Muscle of back (tissue), 3 donors: ENCODE measurements at regions not wholly inside any gene's neighbourhood (a gene's known extent, or its start where the extent isn't known, plus 50 kb on each side); places are given as distances from the start of the nearest gene placed in this dataset.
A peak's percentile ranks its signal among the peaks of the same experiment; 100 is the strongest.
"Not testable (repeated sequence)": the region's sequence is repeated elsewhere in the genome, so short reads cannot be mapped to it uniquely, and the experiment has no call there.

Source experiments
- DNase-seq, 3 donors: peaks; one replicate each; pipeline versions ENCODE4 v3.0.0 to v3.0.0-alpha.2; 2013

- DNase-seq, result peak; percentile 82 to 92 (median 82)
These were observed 74.3 kb upstream of the GUCY1A1 start for GRCh38 chr4:155592179-155592937.

- peak in 1 of 3 donors; percentile 41 for DNase-seq
These were observed 74.9 kb upstream of the GUCY1A1 start for GRCh38 chr4:155591738-155592143.

GRCh38 chr4:155590796-155591585, 75.7 kb upstream of the GUCY1A1 start:
- DNase-seq, result peak in 1 of 3 donors; percentile 54

- DNase-seq, result no peak
These were observed 78.2 kb upstream of the GUCY1A1 start for GRCh38 chr4:155588437-155588836.

- no peak for DNase-seq
These were observed 78.9 kb upstream of the GUCY1A1 start for GRCh38 chr4:155587766-155588165.

DNA sequence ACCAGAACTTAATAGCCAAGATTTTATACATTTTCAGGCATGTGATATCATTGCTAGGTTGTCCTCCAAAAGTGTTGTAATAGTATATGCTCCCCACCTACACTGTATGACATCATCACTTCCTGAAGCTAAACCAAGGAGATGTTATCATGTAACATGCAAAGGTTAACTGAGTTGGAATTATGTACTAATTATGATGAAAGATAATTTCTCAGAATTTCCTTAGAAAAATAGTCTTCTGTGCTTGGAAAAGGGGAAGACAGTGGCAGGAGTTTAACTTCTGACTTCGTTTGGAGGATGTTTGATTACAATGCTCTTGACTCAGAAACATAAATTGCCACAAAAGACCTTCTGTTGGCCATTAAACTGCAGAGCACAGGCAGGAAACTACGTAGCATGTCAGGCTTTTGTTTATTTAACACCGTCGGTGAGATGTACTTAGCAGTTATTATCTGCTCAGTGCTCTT, 83.6 kb upstream of the GUCY1A1 start:
- DNase-seq, result peak in 1 of 3 donors; percentile 47

- DNase-seq, result no peak
These were observed 84.6 kb upstream of the GUCY1A1 start for GRCh38 chr4:155582041-155582440.

DNA sequence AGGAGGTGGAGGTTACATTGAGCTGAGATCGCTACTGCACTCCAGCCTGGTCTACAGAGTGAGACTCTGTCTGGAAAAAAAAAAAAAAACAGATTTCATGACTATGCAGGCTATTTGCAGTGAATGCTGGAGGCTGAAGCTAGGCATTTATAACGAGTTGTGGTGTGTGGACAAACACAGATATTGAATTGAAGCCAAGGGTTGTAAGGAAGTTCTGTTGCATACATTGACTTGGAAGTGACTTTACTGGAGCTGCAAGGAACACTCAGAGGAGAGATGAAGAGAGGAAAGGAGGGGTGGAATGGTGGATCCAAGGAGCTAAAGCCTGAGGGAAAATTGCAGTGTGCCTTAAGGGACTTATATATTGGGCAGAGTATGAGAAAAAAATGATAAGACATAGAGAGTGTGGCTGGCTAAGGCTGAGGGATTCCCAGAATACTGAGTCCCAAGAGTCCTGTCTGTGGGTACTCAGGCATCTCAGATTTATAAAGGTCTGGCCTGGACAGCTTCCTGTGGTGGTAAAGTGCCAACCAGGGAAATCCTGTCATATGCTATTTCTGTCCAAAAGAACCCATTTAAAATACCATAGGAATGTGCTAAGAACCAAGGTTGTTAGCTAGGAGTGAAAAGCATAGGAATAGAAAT, 87.8 kb upstream of the GUCY1A1 start:
- no peak for DNase-seq

DNA sequence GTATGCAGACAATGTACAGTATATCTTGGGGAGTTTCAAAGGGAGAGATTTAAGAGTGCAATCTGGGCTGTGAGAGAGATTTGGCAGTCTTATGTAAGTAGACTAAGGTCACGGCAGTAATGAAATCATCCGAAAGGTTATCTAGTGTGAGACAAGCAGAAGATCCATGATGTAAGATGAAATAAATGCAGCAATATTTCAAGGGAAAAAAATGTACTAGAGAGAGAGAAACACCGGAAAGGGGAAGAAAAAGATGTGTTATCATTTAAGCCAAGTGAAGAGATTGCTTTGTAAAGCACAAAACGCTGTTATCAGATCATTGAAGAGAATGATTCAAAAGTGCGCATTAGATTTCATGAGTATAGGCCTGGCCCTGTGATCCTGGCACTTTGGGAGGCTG, 88.4 kb upstream of the GUCY1A1 start:
- DNase-seq, result peak in 1 of 3 donors; percentile 53

GRCh38 chr4:155574329-155574728, 92.3 kb upstream of the GUCY1A1 start:
- DNase-seq, result not testable (repeated sequence)

- no peak for DNase-seq
These were observed 93.5 kb upstream of the GUCY1A1 start for GRCh38 chr4:155573126-155573525.

DNA sequence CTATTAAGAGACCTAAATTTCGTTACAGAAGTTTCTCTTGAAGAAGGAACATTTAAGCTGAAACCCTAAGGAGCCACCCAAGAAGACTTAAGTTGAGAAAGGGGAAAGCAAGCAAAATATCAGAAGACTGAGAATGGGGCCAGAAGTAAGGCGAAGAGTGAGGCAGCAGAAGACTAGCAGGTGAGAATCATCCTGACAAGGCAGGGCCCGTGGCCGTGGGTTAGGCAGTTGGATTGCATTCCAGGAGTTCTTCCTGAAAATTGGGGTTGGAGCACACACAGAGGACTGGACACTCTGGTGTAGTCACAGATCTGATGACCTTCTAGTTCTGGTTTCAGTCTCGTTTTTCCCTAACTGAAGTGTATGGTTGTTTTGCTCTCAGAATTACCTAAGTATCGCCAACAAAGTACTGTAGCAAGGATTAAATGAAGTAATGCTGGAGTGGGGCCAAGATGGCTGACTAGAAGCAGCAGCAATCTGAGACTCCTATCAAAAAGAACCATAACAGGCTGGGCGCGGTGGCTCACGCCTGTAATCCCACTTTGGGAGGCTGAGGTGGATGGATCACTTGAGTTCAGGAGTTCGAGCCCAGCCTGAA, 94.4 kb upstream of the GUCY1A1 start:
- no peak for DNase-seq

DNA sequence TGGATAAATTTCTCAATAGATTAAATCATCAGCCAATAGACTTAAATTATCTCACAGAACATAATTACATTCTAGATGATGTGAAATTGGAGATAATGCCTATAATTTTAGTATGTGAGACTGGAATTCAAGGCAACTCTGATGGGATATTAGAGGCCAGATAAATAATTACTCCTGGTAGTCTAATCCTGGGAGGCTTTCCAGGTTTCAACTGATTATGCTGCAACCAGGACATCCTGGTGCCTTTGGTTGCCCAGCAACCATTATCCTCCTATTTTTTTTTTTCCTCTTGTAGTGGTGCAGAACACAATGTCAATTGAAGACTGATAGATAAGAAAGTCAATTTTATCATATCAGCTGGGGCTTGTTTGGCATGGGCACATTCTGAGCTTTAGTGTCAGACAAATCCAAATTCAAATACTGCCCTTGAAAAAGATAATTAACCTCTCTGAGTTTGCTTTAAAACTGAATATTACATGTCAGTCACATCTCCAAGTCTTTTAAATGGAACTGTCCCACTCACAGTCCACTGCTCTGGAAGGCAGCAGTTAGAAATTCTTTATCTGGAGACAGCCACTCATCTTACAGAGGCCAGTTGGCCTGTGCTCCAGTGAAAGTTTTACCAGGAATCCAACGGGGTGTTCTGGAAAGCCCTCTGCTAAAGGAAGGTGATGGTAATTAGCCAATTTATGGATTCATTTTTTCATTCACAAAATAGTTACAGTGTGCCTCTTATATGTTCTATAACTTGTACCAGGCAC, 95.3 kb upstream of the GUCY1A1 start:
- DNase-seq, result no peak

DNA sequence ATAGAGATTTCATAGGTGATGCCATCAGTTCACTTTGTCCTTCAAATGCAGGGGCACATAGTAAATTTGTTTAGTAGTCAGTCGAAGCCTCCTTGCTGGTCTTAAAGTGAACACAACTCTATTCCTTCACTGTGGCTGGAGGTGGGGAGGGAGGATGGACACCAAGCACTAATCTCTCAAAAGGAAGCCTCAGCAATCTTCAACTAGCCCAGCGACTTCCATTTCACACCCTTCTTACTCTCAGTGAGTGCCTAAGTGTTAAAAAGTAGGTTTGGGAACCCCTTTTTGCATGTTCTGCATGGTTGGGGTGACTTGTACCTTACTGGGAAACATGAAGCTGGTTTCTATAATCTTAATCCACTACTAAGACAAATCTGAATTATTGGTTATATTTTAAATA, 96.0 kb upstream of the GUCY1A1 start:
- DNase-seq, result no peak

DNA sequence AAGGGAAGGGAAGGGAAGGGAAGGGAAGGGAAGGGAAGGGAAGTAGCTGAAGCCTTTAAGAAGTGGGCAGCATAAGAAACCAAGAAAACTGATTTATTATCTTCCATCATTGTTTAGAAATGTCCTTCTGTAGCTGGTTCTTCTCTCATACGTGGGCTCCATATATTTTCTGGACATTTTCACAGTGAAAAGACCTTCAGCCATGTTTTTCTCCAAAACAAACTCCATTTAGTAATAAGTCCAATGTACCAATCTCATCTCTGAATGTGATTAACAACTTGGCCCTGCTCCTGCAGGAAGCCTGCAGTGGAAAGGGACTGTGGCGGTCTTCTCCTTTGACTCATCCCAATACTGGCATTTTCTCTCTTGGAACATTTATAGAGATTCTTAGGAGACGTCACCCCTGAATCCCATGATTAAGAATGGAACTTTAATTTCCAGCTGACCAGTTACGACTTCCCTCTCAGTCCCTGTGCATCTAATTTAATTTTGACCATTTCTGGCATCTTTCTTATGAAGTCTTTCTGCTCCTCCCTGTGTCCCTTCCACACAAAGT, 96.6 kb upstream of the GUCY1A1 start:
- DNase-seq, result no peak

DNA sequence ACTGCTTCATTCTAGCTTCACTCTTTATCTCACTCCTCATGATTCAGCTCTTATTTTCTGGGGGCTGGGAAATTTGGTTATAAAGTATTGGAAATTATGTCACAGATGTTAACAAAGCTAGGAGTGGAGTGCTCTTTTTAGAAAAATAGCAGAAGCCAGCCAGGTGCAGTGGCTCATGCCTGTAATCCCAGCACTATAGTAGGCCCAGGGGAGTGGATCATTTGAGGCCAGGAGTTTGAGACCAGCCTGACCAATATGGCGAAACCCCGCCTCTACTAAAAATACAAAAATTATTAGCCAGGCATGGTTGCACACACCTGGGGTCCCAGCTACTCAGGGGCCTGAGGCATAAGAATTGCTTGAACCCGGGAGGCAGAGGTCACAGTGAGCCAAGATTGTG, 97.2 kb upstream of the GUCY1A1 start:
- DNase-seq, result no peak

GRCh38 chr4:155568641-155569220, 97.9 kb upstream of the GUCY1A1 start:
- DNase-seq, result no peak

DNA sequence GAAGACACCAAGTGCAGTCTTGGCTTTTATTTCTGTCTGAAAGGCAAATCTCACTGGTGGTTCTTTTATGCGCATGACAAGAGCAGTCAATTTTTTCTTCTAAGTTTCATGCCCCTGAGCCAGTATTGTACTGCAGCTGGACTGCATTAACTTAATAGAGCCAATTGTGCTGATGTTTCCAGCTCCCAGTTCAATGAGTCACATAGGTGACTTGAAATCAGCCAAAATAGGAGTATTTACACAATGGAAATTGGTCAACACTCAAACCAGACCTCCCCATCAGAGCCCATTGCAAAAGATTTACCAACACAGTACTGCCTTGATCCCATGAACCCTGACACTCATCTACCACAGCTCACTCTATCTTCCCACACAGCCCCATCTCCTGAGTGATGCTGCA, 100.3 kb upstream of the GUCY1A1 start:
- DNase-seq, result peak; percentile 45 to 76 (median 54)

DNA sequence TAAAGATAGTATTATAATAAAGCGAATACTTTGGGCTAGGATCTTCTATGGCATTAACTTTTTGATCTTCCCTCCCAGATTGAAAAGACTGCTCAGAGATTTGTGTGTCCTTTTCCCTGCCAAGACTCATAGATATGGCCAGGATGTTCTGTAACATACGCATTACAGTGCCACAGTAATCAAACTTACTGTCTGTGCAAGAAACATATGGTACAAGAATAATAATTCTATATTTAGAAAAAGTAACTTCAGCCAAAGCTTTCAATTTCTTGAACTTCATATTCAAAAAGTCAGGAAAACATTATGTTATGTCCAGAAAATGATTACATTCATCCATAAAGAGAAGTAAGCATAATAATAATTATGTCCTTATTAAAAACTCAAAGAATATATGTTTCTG, 100.9 kb upstream of the GUCY1A1 start:
- DNase-seq, result no peak

- DNase-seq, result no peak
These were observed 101.3 kb upstream of the GUCY1A1 start for GRCh38 chr4:155565330-155565729.

- DNase-seq, result no peak
These were observed 101.8 kb upstream of the GUCY1A1 start for GRCh38 chr4:155564880-155565279.
